HepG2 (cell line): ENCODE measurements at regions not wholly inside any gene's neighbourhood (a gene's known extent, or its start where the extent isn't known, plus 50 kb on each side); places are given as distances from the start of the nearest gene placed in this dataset.

Experiments used
- ATF2 ChIP-seq: sonication (generic); formaldehyde crosslinking; IDR thresholded peaks from 2 replicates; pipeline ENCODE4 v1.4.0; 2020; ENCODE audit warnings: missing genetic modification reagents
- BCL3 ChIP-seq: sonication (generic); formaldehyde crosslinking; IDR thresholded peaks from 2 replicates; pipeline ENCODE4 v1.5.1; 2020; ENCODE audit warnings: mild to moderate bottlenecking, missing genetic modification reagents, moderate library complexity
- BRF2 ChIP-seq: sonication (generic); formaldehyde crosslinking; IDR thresholded peaks from 2 replicates; pipeline ENCODE4 v1.8.1; 2022; ENCODE audit warnings: mild to moderate bottlenecking, missing genetic modification reagents
- NFATC3 ChIP-seq: sonication (generic); formaldehyde crosslinking; IDR thresholded peaks from 2 replicates; pipeline ENCODE4 v1.5.1; 2020; ENCODE audit warnings: mild to moderate bottlenecking, missing genetic modification reagents
- SRF ChIP-seq: IDR thresholded peaks from 2 replicates; pipeline ENCODE4 v1.6.1; 2011; ENCODE audit warnings: mild to moderate bottlenecking, low read depth, low read length, moderate library complexity
- TF ChIP-seq, protein P1 (sequence below): sonication (generic); formaldehyde crosslinking; IDR thresholded peaks from 2 replicates; pipeline ENCODE4 v1.5.0; 2020; ENCODE audit warnings: mild to moderate bottlenecking, missing genetic modification reagents, moderate library complexity
- TF ChIP-seq, protein P2 (sequence below): sonication (generic); formaldehyde crosslinking; IDR thresholded peaks from 2 replicates; pipeline ENCODE4 v1.8.0; 2022; ENCODE audit warnings: low read depth, missing genetic modification reagents
- TF ChIP-seq, protein P3 (sequence below): sonication (generic); formaldehyde crosslinking; conservative IDR thresholded peaks from 2 replicates; pipeline ENCODE4 v1.4.0; 2020; ENCODE audit warnings: missing genetic modification reagents

DNA sequence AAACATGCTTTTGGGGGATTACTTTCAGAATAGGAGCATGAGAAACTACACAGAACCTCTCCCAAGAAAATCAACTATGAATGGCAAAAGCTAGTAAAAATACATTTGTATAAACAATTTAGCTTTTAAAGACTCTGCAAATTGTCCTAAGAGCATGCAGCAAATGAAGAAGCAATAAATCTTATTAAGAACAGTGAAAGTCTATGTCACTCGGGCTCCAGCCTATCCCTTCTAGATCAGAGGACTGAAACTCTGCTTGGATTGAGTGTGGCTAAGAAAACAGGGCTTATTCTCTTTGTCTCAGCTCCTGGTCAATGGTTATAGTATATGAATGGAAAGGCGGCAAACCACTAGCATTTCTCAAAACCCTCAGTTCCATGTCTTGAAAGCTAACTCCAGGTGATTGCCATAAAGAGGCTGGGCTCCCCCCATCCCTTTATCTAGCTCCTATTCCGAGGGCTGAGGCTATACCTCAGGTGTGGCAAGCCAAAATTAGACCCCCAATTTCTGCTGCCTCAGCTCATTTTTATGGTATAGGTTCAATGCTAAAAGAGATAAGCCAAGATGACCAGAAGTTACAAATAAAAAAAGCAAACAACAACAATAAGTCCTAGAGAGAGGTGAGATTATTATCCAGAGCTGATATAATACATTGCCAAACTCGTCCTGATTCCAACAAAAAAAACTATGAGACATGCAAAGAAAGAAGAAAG, 953.2 kb downstream of the SLITRK6 start:
- TF ChIP-seq, protein P1, sequence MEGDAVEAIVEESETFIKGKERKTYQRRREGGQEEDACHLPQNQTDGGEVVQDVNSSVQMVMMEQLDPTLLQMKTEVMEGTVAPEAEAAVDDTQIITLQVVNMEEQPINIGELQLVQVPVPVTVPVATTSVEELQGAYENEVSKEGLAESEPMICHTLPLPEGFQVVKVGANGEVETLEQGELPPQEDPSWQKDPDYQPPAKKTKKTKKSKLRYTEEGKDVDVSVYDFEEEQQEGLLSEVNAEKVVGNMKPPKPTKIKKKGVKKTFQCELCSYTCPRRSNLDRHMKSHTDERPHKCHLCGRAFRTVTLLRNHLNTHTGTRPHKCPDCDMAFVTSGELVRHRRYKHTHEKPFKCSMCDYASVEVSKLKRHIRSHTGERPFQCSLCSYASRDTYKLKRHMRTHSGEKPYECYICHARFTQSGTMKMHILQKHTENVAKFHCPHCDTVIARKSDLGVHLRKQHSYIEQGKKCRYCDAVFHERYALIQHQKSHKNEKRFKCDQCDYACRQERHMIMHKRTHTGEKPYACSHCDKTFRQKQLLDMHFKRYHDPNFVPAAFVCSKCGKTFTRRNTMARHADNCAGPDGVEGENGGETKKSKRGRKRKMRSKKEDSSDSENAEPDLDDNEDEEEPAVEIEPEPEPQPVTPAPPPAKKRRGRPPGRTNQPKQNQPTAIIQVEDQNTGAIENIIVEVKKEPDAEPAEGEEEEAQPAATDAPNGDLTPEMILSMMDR (CRISPR knock-in tag) = no peak
- TF ChIP-seq NFATC3 (CRISPR knock-in tag) (no peak), BRF2 (CRISPR knock-in tag) (no peak), SRF (no peak), BCL3 (CRISPR knock-in tag) (no peak), ATF2 (CRISPR knock-in tag) (no peak)
- TF ChIP-seq, protein P2, sequence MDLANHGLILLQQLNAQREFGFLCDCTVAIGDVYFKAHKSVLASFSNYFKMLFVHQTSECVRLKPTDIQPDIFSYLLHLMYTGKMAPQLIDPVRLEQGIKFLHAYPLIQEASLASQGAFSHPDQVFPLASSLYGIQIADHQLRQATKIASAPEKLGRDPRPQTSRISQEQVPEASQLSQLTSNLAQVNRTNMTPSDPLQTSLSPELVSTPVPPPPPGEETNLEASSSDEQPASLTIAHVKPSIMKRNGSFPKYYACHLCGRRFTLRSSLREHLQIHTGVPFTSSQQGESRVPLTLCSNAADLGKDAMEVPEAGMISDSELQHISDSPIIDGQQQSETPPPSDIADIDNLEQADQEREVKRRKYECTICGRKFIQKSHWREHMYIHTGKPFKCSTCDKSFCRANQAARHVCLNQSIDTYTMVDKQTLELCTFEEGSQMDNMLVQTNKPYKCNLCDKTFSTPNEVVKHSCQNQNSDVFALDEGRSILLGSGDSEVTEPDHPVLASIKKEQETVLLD = no peak
- TF ChIP-seq, protein P3, sequence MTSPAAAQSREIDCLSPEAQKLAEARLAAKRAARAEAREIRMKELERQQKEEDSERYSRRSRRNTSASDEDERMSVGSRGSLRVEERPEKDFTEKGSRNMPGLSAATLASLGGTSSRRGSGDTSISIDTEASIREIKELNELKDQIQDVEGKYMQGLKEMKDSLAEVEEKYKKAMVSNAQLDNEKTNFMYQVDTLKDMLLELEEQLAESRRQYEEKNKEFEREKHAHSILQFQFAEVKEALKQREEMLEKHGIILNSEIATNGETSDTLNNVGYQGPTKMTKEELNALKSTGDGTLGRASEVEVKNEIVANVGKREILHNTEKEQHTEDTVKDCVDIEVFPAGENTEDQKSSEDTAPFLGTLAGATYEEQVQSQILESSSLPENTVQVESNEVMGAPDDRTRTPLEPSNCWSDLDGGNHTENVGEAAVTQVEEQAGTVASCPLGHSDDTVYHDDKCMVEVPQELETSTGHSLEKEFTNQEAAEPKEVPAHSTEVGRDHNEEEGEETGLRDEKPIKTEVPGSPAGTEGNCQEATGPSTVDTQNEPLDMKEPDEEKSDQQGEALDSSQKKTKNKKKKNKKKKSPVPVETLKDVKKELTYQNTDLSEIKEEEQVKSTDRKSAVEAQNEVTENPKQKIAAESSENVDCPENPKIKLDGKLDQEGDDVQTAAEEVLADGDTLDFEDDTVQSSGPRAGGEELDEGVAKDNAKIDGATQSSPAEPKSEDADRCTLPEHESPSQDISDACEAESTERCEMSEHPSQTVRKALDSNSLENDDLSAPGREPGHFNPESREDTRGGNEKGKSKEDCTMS (CRISPR knock-in tag) = no peak
